Lung (tissue), 11 donors: ENCODE measurements at regions not wholly inside any gene's neighbourhood (a gene's known extent, or its start where the extent isn't known, plus 50 kb on each side); places are given as distances from the start of the nearest gene placed in this dataset.

ENCODE experiments used
- ATAC-seq: fragments of 200-7000 bp; cut with Tn5 transposase; one replicate; pipeline ENCODE4 v1.9.1; 2020; ENCODE audit warnings: moderate number of reproducible peaks; ENCODE audit not compliant: insufficient read depth, low FRiP score
- DNase-seq, 3 donors: peaks; one replicate each; pipeline ENCODE4 v3.0.0-alpha.2; 2013 to 2017
- H3K27ac ChIP-seq, 2 donors: one replicate each; pipeline ENCODE4 v1.5.1; 2013; ENCODE audit warnings: mild to moderate bottlenecking in 2 of 2, moderate library complexity in 2 of 2, control low read depth in 1 of 2, inconsistent platforms in 1 of 2, low read depth in 1 of 2, low read length in 1 of 2
- H3K27me3 ChIP-seq, 3 donors: one replicate each; pipeline ENCODE4 v1.5.1; 2013; ENCODE audit warnings: low read length in 2 of 3; ENCODE audit not compliant: control insufficient read depth in 3 of 3, insufficient read depth in 3 of 3
- H3K36me3 ChIP-seq, 4 donors: one replicate each; pipeline ENCODE4 v1.5.1; 2013; ENCODE audit warnings: low read length in 4 of 4, mild to moderate bottlenecking in 1 of 4, moderate library complexity in 1 of 4; ENCODE audit not compliant: control insufficient read depth in 4 of 4, insufficient read depth in 4 of 4
- H3K4me1 ChIP-seq, 5 donors: one replicate each; pipeline ENCODE4 v1.5.1; 2013; ENCODE audit warnings: low read length in 5 of 5, mild to moderate bottlenecking in 2 of 5, moderate library complexity in 1 of 5; ENCODE audit not compliant: control insufficient read depth in 5 of 5, insufficient read depth in 5 of 5
- H3K4me3 ChIP-seq: one replicate; pipeline ENCODE4 v1.5.1; 2013; ENCODE audit warnings: mild to moderate bottlenecking, control low read depth, moderate library complexity
- H3K9ac ChIP-seq, 2 donors: one replicate each; pipeline ENCODE4 v1.5.1; 2013; ENCODE audit warnings: low read length in 2 of 2, control low read depth in 1 of 2; ENCODE audit not compliant: insufficient read depth in 1 of 2
- H3K9me3 ChIP-seq, 4 donors: one replicate each; pipeline ENCODE4 v1.5.1; 2013; ENCODE audit warnings: low read length in 3 of 4, mild to moderate bottlenecking in 1 of 4, moderate library complexity in 1 of 4; ENCODE audit not compliant: control insufficient read depth in 4 of 4, insufficient read depth in 3 of 4
- WGBS, 2 donors: extraction: QIAGEN DNeasy Blood & Tissue Kit; methylation state at CpG; one replicate each; pipeline ENCODE4 v1.1.7; 2013; 5-methylcytosine and 5-hydroxymethylcytosine counted together
- TF ChIP-seq, protein P1 (sequence below): IDR thresholded peaks from 2 replicates; pipeline ENCODE4 v1.5.1; 2012; ENCODE audit warnings: mild to moderate bottlenecking; ENCODE audit errors: control extremely low read depth, extremely low read depth
- donor health status: control.
- donor health status: control.
- donor health status: Bipolar disorder and iron deficiency.
- donor health status: healthy.
- donor health status: DM: yes; HTN: yes; CAD: no.

DNA sequence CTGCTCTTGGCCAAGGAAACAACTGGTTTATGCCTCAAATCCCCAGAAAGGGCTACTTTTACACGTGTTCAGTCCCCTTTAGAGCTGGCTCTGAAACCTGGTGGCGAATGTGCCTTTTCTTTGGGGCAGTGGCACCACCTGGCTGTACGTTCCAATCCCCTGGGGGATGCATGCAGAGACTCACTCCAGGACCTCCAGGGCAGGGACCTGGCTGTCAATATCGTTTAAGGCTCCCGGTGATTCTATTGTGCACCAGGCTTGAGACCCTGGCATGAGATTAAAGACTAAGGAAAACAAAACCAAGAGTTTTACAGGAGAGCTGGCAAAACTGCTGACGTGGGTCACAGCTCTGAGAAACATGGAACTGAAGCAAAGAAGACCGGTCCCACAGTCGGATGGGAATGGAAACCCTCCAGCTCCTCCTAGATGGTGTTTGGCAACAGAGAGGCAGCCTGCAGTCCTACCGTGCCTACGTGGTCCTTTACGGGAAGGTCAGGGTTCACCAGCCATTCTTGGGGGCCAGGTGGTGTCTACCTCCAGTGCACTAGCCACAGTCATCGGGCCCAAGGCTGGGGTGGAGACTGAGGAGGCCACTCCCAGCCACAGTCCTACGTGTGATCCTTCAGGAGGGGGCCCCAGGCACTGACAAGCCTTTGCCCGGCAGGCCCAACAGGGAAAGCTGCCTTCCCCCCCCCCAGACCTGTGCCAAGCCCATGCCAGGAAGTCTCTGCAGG is 203.3 kb upstream of the CST7 start:
- DNase-seq (no peak), ATAC-seq (no peak)
- peaks cover 0 to 3% (median 0%) of the 10 kb centered on the region in 3 donors for H3K27me3 ChIP-seq
- H3K4me1 ChIP-seq, result peaks cover 0 to 11% (median 2%) of the 10 kb centered on the region in 5 donors
- no peaks in the 10 kb centered on the region for H3K36me3 ChIP-seq
- H3K9me3 ChIP-seq, result peaks cover 0 to 5% (median 0%) of the 10 kb centered on the region in 4 donors
- no peak overlapping the region for H3K4me3 ChIP-seq
- no peak overlapping the region for H3K27ac ChIP-seq
- TF ChIP-seq, protein P1, sequence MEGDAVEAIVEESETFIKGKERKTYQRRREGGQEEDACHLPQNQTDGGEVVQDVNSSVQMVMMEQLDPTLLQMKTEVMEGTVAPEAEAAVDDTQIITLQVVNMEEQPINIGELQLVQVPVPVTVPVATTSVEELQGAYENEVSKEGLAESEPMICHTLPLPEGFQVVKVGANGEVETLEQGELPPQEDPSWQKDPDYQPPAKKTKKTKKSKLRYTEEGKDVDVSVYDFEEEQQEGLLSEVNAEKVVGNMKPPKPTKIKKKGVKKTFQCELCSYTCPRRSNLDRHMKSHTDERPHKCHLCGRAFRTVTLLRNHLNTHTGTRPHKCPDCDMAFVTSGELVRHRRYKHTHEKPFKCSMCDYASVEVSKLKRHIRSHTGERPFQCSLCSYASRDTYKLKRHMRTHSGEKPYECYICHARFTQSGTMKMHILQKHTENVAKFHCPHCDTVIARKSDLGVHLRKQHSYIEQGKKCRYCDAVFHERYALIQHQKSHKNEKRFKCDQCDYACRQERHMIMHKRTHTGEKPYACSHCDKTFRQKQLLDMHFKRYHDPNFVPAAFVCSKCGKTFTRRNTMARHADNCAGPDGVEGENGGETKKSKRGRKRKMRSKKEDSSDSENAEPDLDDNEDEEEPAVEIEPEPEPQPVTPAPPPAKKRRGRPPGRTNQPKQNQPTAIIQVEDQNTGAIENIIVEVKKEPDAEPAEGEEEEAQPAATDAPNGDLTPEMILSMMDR, result no peak
- 79 to 89% methylated on average over 14 of the region's 14 CpGs for WGBS, 2 donors
- H3K9ac ChIP-seq, result no peak overlapping the region

DNA sequence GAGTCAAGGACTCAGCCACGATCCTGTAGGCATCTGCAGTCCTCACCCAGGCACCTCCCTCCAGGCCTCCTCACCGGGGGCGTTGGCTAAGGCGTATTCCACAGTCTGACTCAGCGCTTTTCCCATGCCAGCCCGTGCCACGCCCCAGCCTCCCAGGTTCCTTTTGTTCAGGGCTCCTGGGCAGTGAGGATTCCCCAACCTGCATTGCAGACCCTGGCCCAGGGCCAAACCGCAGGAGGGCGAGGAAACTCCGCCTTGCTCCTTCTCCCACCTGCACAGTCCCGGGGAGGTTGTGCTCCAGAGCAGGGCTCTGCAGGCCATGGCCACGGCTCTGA is 202.8 kb upstream of the CST7 start:
- 53 to 60% methylated on average over 12 of the region's 12 CpGs for WGBS, 2 donors
- H3K36me3 ChIP-seq, result no peaks in the 10 kb centered on the region
- peak in 1 of 3 donors; percentile 22 for DNase-seq
- H3K27me3 ChIP-seq, result peaks cover 0 to 3% (median 0%) of the 10 kb centered on the region in 3 donors
- H3K4me3 ChIP-seq, result no peak overlapping the region
- TF ChIP-seq, protein P1, result no peak
- H3K4me1 ChIP-seq, result peaks cover 0 to 11% (median 2%) of the 10 kb centered on the region in 5 donors
- H3K9ac ChIP-seq, result no peak overlapping the region
- H3K27ac ChIP-seq, result no peak overlapping the region
- peaks cover 0 to 5% (median 0%) of the 10 kb centered on the region in 4 donors for H3K9me3 ChIP-seq
- ATAC-seq, result peak; percentile 58

DNA sequence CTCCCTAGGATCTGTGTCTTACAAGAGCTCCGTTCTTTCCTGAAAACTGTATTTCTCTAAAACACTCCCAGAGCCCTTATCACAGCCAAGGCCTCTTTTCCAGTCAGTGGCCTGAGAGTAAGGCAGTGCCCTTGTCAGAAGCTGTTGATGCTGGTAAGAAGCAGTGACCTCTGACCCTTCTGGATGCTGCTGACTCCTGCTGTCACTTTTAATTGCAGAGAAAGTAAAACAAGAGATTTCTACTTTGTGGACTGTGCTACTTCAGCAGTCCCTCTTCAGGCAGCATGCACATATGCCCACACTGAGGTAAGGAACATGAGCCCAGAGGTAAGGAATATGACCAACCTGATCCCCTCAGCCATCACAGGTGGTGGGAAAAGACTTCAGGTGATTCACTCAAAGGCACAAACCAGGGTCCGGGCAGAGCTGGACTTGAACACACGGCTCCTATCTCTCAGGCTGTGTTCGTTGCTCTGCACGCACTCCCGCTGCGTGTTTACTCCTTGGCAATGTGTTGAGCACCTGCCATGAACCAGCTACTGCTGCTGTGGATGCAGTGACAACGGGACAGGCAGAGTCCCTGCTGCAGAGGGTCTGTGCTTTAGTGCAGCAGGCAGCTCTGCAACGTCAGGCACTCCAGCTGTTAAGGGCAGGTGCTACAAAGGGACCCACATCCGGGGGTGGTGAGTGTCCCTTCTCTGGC is 201.9 kb upstream of the CST7 start:
- H3K9ac ChIP-seq, result no peak overlapping the region
- TF ChIP-seq, protein P1, result no peak
- H3K4me3 ChIP-seq, result no peak overlapping the region
- H3K4me1 ChIP-seq, result peaks cover 0 to 11% (median 2%) of the 10 kb centered on the region in 5 donors
- H3K27me3 ChIP-seq, result peaks cover 0 to 3% (median 0%) of the 10 kb centered on the region in 3 donors
- ATAC-seq (no peak), DNase-seq (no peak)
- WGBS, 2 donors, result 79 to 80% methylated on average over 10 of the region's 10 CpGs
- H3K27ac ChIP-seq, result no peak overlapping the region
- no peaks in the 10 kb centered on the region for H3K36me3 ChIP-seq
- H3K9me3 ChIP-seq, result peaks cover 0 to 5% (median 0%) of the 10 kb centered on the region in 4 donors
